ENCODE measurements at regions not wholly inside any gene's neighbourhood (a gene's known extent, or its start where the extent isn't known, plus 50 kb on each side); places are given as distances from the start of the nearest gene placed in this dataset.

GRCh38 chr2:212797484-212798205, 259.0 kb upstream of the ERBB4 start:
- TF ChIP-seq MXI1 (IDR thresholded peaks at IDR 0.05; ENCODE audit: low read depth, low read length) (no peak), SP1 (IDR thresholded peaks at IDR 0.05; ENCODE audit: low read depth, low read length) (no peak), GABPA (IDR thresholded peaks at IDR 0.05; ENCODE audit: low read depth) (no peak), USF1 (IDR thresholded peaks at IDR 0.05; ENCODE audit: borderline replicate concordance, extremely low read length, insufficient read depth, low read depth, low read length) (no peak), SPI1 (IDR thresholded peaks at IDR 0.05; ENCODE audit: borderline replicate concordance, insufficient read depth, low read depth, low read length) (no peak)

Measured in GM12878 (cell line).